ENCODE measurements at regions not wholly inside any gene's neighbourhood (a gene's known extent, or its start where the extent isn't known, plus 50 kb on each side); places are given as distances from the start of the nearest gene placed in this dataset.

DNA sequence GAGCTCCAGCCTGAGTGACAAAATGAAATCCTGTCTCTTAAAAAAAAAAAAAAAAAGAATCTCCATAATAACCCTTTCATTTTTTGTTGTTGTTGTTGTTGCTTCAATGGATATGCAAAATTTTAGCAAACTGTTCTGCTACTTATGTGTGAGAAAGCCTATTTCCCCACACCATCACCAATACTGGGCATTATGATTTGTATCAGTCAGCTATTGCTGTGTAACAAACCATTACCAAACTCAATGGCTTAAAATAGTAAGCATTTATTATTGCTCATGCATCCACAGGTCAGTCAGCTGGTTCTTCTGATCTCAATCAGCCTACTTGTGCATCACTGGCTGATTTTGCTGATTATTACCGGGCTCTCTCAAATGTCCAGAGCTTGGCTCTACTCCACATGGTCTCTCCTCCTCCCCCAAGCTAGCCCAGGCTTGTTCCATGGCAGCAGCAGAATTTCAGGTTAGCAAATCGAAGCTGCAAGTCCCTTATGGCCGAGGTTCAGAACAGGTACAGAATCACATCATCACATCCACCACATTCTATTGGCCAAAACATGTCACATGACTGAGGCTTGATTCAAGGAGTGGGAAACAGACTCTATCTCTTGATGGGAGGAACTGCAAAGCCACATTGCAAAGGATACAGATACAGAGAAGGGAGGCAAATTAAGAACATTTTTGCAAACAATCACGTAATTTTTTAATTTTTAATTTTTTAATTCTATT, 135.1 kb downstream of the MN1 start:
- no peak for DNase-seq (ENCODE audit: low read depth)

DNA sequence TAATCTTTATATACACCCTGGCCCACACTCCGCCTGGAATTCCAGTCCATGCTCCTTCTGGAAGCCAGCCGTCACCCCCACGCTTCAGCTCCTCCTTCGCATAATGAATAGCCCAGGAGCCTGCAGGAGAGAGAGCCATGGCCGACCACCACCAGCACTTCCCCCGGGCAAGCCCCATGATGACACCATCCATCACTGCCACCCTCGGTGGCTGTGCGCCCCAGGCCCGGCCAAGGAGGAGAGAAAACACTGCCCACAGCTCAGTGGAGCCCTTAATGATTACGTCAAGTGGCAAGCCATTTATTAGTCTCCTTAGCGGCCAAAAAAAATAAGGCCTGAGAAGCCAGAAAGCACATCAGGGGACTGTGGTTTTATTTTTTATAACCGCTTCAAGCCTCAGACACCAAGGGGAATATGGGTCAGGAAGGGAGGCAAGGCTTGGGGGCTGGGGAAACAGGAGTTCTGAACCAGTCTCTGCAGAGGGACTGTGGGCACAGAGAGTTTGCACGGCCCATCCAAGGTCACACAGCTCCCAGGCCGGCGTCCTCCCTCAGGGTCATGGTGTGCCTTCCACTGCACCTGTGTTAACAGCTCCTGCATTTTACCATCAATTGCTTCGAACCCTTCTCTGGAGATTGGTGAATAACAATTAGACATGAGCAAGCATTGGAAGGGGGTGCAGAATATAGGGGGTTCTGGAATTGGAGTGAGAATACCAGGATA, 134.3 kb downstream of the MN1 start:
- DNase-seq (ENCODE audit: low read depth), result no peak

DNA sequence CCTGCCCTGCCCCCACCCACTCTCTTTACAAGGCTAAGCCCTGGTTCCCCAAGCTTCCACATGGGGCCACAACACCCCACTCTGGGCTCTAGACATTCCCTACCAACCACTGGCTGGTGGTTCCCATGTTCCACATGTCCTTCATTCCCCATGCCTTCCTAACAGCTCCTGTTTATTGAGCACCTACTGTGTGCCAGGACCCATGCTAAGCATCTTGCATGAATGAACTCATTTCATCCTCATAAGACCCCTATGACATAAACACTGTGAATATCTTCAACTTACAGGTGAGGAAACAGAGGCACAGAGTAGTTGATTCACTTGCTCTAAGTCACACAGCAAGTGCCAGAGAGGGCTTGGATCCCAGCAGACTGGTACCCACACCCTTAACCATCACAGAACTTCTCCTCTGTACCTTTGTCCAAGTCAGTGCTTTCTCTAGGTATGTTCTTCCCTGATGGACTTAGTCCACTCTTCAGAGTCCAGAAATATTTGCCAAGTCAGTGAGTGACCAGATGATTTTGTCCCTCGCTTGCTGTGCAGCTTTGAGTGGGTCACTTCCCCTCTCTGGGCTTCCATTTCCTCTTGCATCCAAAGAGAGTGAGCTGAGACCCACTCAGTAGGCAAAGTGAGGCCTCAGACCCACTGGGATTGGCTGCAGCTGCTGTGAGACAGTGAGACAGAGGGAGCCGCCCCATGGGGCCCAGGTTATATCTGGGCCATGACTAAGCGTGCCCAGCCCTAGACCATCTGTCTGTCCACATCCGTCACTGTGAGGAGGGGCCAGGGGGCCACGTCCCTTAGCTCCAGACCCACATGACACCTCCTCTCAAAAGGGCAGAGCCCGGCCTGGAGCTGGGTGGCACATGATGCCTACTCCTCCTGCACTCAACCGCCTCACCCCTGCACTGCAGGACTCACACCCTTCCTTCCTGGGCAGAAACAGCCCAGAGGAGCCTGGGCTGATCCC, 132.4 kb downstream of the MN1 start:
- no peak for DNase-seq (ENCODE audit: low read depth)

DNA sequence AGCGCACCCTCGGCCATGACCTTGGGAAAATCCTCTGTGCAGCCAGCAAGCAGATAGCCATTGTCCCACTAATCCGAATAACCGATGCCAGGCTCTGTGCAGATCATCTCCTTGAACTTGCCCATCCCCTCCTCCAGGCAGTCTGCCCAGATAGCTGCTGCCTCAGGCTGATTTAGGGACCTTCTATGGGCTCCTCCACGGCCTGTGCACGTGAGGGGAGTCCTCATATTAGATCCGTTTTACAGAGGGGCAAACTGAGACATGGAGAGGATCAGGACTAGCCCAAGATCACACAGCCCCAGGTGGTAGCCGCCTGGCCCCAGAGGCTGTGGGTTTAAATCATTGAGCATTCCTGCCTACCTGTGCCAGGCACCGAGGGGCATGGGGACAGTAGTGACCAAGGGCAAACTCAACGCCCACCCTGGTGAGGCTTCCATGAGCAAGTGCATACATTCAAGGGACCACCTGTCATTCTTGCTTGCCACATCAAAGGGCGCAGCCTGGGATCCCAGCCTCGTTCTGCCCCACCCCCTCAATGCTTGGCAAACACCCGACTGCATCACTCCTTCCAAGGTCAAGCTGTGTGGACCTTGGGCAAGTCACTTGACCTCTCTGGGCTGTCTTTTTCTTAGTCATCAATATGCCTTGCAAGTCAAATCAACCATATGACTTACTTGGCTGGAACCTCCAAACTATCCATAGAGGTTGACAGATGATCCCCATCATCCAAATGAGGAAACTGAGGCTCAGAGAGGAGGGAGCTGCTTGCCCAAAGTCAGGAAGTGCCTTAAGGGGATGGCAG, 131.6 kb downstream of the MN1 start:
- no peak for DNase-seq (ENCODE audit: low read depth)

DNA sequence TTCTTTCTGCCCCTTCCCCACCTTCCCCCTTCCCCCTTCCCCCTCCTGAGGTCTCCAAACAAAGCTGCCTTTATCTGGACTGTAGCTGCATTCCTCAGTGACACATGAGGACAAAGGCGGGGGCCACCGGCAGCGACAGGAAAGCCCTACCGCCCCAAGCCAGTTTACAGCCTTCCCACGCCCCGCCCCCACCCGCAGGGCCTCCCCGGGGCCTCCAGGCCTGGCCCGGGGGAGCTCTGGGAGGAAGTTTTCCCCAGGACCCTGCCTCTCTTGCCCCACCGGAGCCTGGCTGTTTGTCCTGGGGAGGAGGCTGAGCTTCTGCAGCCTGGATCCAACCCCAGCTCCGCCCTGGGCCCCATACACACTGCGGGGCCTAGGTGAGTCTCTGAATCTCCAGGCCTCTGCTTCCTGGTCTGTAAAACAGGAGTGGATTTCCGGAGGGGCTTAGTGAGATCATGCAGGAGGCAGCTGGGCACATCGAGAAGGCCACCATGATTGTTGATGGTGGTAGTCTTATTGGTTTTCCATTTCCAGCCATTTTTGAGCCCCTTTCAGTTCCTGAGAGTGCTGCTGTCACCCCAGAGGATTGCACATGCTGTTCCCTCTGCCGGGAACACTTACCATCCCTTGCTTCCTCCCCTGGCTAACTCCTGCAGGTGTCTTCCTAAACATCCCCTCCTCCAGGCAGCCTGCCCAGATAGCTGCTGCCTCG, 130.7 kb downstream of the MN1 start:
- DNase-seq (ENCODE audit: low read depth), result no peak

DNA sequence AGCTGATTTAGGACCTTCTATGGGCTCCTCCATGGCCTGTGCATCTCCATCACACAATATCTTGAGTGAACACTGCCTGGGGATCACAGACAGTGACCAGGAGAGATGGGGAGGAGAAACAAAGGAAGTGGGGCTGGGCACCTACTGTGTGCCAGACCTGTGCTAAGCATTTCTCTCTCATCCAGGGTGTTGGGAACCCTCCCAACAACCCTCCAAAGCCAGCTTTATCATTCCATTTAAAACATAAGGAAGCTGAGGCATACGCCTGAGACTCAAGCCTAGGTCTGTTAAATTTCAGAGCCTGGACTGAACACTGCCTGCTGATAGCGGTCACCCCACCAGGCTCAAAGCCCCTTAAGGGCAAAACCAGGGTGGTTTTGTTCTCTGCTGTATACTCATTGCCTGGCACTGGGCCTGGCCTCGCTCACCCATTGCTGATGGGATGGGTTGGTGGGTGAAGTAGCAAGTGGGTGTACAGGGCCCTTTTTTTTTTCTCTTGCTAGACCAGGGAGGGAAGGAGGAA, 130.1 kb downstream of the MN1 start:
- no peak for DNase-seq (ENCODE audit: low read depth)

DNA sequence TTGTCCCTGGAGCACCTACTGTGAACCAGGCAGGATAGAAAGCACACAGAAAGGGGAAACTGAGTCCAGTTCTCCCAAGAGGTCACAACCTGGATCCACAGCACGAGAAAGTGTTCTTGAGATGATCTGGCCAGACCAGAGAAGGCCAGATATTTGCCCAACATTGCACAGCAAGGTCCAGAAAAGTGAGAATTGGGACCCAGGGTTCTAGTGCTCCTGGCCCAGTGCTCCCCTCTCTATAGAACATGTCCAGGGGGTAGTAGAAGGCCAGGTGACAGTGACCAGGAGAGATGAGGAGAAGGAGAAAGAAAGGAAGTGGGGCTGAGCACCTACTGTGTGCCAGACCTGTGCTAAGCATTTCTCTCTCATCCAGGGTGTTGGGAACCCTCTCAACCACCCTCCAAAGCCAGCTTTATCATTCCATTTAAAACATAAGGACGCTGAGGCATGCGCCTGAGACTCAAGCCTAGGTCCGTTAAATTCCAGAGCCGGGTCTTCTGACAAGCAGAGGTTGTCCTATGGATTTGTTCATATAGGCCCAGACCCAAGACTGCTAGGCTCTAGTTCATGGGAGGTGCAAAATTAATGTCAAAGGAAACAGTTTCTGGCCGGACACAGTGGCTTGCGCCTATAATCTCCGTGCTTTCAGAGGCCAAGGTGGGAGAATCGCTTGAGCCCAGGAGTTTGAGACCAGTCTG, 128.7 kb downstream of the MN1 start:
- no peak for DNase-seq (ENCODE audit: low read depth)

DNA sequence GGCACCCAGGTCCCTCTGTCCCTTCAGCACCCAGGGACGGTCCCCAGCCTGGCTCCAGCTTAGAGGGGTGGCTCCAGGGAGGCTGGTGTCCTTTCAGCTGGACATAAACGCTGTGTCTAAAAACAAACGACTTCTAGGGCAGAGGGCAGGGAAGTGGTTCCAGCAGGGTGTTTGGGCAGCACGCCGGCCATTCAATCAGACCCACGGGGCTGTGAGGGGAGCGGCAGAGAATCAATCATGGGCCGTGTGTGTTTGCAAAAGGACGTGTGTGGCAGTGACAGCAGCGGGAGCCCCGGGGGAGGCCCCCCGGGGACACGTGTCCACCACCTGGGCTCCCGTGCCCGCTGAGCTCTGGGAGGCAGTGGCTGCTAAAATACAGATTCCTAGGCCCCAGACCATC, 127.7 kb downstream of the MN1 start:
- no peak for DNase-seq (ENCODE audit: low read depth)

DNA sequence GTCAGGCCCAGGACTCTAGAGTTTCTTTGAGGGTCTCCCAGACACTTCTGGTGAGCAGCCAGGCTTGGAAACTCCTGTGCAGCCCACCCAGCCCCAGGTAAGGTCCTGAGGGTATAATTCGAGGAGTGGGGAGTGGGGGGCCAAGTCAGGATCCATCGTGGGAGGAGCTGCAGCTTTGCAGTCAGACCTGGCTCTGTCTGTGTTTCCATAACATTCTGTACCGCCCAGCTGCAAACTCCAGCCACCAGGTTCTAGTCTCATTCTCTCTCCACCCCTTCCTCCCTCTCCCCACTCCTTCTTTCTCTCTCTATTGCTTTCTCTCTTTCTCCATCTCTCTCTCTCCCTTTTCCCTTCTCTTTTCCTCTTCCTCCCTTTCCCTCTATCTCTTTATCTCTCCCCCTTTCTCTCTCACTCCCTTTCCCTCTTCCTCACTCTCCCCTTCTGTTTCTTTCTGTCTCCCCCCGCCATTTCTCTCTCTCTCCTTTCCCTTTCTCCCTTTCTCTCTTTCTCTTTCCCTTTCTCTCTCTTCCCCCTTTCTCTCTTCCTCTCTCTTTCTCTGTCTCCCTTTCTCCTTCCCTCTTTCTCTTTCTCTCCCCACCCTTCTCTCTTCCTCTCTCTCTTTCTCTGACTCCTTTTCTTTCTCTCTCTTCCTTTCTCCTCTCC, 127.2 kb downstream of the MN1 start:
- DNase-seq (ENCODE audit: low read depth), result no peak

DNA sequence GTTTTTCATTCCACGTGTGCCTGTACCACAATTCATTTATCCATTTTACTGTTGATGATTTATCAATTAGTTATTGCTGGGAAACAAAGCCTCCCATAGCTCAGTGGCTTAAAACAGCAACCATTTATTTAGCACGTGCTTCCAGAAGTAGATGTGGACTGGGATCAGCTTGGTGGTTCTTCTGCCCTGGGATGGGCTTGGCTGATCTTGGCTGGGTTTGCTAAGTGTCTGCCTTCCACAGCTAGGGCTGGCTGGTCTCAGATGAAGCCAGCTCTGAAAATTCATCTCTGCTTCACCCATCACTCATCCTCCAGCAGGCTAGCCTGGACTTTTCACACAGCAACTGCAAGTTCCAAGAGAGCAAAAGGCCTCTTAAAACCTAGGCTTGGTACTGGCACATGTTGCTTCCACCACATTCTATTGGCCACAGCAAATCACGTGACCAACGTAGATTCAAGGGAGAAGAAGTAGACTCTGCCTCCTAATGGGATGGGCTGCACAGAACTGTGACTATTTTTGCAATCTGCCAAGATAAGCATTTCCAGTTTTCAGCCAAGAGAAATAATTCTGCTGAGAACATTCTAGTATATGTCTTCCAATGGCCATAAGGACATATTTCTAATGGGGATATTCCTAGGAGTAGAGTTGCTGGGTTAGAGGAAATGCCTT, 124.9 kb downstream of the MN1 start:
- DNase-seq (ENCODE audit: low read depth), result no peak

DNA sequence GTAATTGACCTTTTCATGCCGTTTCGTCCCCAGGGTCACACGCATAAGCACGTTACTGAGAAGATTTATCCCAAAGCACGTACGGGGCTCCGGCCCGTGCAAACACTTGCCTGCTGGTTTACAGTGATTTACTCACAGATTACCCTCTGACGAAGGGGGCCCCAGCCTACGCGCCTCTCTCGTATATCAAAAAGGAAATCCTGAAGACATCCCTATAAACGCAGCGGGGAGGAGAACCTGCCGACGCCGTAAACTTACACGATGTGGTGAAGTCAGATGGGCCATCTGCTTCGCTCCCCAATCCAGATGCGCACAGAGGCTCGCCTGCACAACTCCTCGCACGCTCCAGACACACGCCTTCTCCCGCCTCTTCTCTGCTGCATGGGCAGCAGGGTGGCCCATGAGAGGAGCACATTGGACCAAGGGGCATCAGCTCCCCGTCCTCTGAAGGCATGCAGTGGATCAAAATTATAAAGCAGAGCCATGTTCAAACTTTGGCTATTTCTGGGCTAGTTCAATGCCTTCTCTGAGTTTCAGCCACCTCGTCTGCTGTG, 123.6 kb downstream of the MN1 start:
- DNase-seq (ENCODE audit: low read depth), result no peak

DNA sequence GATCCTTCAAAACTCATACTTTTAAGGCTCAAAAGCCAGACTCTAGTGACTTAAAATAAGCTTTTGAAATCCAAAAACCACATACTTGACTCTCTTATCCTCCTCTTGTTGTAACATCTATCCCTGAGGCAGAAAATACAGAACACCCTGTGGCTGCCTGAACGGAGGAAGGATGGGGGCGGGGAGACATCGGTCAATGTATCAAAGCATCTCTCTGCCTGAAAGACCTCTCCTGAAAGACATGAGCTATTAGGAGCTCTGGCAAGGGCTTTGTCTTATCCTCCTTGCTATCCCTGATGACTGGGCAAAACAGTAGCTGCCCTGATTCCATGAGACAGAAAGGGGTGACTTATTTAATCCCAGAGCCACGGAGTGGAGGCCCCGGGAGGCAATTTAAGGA, 122.4 kb downstream of the MN1 start:
- no peak for DNase-seq (ENCODE audit: low read depth)

DNA sequence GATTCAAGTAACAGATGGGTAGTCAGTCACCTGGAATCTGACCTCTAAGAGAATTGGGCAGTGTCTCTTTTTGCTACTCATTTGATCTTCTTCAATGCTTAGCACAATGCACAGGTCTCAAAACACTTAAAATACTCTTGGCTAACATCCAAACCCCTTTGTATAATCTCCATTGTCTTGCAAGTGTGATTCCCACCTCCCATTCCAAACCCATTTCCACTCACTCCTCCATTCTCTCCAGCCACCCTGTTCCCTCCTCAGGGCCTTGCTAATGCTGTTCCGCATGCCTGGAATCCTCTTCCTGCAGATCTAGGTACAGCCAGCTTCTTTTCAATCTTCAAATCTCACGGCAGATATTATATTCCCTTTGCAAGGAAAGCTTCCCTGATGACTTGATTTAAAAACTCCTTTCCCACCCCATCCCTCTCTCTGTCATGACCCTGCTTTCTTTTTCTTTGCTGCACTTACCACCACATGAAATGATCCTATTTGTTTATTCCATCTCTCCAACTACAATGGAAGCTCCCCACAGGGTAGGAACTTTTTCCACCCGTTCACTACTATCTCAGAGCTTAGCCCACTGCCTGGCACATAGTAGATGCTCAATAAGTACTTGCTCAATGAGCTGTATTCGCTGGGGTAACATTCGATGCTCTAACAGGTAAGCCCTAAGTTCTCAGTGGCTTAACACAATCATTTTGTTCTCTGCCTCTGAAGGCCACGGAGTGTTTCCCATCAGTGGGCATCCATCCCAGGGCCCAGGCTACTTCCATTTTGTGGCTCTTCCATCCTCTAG, 121.7 kb downstream of the MN1 start:
- no peak for DNase-seq (ENCODE audit: low read depth)

DNA sequence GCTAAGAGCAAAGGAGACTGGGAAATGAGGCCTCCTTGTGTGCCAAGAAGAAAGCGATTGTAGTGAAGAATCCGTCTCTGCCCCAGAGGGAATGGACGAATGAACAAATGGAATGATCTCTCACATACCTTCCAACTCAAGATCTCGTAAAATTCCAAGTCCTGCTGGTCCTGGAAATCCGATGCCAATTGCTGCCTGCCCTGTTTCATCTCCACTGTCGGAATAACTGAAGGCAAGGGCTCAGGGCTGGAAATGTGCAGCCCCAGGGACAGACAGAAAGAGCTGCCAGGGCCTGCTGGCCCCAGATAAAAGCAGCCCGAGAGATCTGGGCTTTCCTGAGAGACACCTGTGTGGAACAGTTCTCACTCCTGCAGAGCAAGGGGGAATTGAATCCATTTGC, 120.9 kb downstream of the MN1 start:
- DNase-seq (ENCODE audit: low read depth), result no peak

DNA sequence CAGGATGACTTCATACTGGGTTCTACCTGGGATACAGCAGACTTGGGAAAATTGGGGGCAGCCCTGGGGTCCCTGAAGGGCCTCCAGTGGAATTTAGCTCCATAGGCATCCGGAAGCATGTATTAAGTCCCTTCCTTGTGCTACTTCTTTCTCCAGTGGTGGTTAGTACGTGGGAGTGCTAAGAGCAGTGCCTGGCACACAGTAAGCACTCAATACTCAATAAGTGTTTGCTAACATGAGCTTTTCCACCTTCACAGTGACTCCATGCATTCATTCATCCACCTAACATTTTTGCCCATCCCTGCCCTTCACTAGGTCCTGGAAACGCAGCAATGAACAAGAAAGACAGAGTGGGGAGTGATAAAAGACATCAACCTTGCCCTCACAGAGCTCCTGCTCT, 120.5 kb downstream of the MN1 start:
- DNase-seq (ENCODE audit: low read depth), result no peak

DNA sequence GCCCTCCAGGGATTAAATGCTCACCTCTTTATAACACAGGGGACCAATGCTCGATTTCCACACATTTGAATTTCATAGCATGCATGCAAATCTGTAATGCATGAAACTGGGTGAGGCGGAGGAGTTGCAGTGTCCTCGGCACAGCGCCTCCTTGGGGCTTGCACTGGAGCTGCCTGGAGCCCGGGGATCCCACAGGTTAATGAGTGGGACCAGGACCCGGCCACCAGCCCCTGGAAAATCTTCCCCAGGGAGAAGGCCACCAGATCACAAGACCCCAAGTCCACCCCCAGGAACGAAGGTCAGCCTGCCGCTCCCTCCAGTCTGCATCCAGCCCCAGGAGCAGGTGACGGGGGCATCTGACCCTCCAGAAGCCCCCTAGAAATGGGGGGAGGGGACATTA, 119.1 kb downstream of the MN1 start:
- DNase-seq (ENCODE audit: low read depth), result no peak

DNA sequence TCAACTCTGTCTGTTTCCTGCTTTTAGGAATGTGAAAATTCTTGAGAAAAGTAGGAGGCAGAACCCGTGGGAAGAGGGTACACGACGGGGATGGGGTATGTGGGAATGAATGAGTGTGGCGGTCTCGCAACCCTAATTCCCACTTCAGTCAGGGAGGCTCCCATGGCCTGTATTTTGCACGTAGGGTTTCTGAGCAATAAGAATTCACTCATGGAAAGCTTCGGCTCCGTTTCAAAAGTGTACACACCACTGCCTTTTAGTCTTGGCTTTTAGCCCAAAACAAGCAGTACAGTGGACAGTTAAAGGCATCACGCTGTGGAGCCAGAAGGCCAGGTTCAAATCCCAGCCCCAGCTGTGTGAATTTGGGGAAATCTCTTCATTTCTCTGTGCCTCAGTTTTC, 116.7 kb downstream of the MN1 start:
- DNase-seq (ENCODE audit: low read depth), result no peak

DNA sequence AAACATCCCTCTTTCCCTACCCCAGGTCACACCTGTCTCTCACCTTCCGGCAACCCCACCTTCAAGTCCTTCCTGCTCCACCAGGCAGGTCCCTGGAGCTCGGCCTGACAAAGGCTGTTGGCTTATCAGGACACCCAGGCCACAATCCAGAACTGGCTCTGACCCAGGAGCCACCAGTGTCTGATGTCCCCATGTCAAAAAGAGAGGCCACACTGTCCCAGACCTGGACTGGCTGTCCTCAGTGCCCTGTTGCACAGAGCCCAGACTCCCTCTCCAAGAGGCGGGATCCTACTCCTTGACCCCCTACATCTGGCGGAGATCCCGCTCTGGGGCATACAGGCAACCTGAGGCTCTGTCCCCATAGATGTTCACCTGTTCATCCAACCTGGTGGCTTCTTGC, 116.0 kb downstream of the MN1 start:
- no peak for DNase-seq (ENCODE audit: low read depth)
